ENCODE measurements at regions not wholly inside any gene's neighbourhood (a gene's known extent, or its start where the extent isn't known, plus 50 kb on each side); places are given as distances from the start of the nearest gene placed in this dataset.

- TF ChIP-seq CTCF (IDR thresholded peaks at IDR 0.05; ENCODE audit: borderline replicate concordance, extremely low read depth, low read length, poor library complexity, severe bottlenecking) (no peak), EZH2 (IDR thresholded peaks at IDR 0.05; ENCODE audit: borderline replicate concordance, low read depth, low read length, severe bottlenecking) (no peak)
These were observed 400.6 kb downstream of the VPS13C start for GRCh38 chr15:61659566-61660190.
